GM12891 (cell line): ENCODE measurements at regions not wholly inside any gene's neighbourhood (a gene's known extent, or its start where the extent isn't known, plus 50 kb on each side); places are given as distances from the start of the nearest gene placed in this dataset.

Experiments used
- POLR2A ChIP-seq: IDR thresholded peaks from 2 replicates; pipeline ENCODE4 v1.6.1; 2011; ENCODE audit warnings: low read depth, low read length, control low read depth
- TAF1 ChIP-seq: IDR thresholded peaks from 2 replicates; pipeline ENCODE4 v1.6.1; 2011; ENCODE audit warnings: low read depth, low read length, control low read depth

GRCh38 chr10:25675615-25676014 is 258.4 kb upstream of the MYO3A start:
- TF ChIP-seq POLR2A (no peak), TAF1 (no peak)
